Kasumi-1 (cell line): ENCODE measurements at regions not wholly inside any gene's neighbourhood (a gene's known extent, or its start where the extent isn't known, plus 50 kb on each side); places are given as distances from the start of the nearest gene placed in this dataset.

Experiments used
- DNase-seq, 2 experiments: peaks; one replicate each; lab custom pipeline; 2025; lab: John Stamatoyannopoulos, UW

DNA sequence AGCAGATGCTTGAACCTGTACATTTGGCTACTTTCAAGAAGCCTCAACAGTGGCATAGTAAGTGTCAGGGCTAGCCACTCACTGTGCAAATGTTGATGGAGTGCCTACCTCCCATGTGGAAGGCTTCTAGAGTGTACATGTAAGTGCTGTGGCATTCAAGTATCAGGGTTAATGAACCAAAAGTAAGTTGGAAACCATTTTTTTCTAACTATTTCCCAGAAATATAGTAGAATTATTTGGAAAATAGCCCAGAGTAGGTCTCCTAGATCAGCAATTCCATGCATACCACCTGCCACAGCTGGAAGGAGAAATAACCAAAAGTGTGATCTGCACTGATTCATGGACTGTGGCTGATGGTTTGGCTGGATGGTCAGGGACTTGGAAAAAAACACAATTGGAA is 53.3 kb downstream of the FOXD1 start:
- DNase-seq = no peak

DNA sequence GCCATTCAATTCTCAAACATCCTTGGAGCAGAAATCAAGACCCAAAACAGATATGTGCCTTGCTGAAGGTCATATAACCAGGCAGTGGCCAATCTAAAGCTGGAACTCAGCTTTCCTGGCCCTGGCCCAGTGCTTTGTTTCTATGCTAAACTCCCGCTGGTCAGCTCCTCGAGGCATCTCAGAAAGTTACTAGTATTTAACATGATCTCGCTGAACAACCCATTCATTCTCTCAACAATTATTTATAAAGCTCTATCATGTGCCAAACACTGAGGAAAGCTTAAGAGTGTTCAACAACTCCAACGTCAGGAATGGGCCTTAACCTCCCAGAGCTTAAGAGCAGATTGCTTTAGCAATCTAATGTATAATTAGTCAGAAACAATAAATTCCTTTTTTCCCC is 54.0 kb downstream of the FOXD1 start:
- DNase-seq = no peak

- DNase-seq = no peak
Measured at GRCh38 chr5:73393611-73394489, 54.7 kb downstream of the FOXD1 start.

GRCh38 chr5:73392775-73393174 is 55.8 kb downstream of the FOXD1 start:
- DNase-seq = no peak

DNA sequence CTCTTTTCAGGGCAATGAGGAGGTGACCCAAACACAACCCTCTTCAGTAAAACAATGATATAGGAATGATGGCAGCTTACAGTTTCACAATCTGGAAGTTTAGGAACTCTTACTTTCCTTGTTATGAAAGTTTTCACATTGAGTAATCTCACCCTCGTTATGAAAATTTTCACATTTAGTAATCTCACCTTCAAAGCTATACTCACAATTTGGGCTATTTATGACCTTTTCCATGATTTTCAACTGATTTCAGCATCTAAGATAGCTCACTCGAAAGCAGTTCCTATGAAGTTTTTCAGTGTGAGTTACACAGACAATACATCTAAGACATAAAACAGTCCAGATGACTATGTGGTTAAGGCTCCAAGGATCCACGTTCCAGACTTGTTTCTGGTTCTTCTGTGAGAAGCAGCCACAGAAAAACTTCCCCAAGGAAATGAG is 57.1 kb downstream of the FOXD1 start:
- no peak for DNase-seq

- no peak for DNase-seq
Measured at GRCh38 chr5:73390972-73391371, 57.6 kb downstream of the FOXD1 start.

DNA sequence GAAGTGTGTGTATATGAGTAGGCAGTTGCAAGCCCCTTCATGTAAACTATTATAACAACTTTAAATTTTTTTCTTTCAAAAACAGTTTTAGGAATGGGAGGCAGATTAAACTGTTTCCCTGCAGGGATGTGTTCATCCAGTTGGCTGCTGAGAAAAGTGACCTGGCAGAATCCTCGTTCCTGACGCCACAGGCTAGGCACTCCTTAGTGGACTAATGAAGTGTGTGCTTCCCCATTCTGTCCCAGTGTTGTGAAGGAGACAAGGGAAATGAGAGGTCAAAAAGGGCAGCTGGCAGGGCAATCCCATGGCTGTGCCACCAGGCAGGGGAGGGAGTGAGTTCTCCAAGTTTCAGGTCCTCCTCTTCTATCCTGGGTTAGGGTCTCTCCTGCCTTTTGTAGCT is 59.8 kb downstream of the FOXD1 start:
- DNase-seq = no peak

DNA sequence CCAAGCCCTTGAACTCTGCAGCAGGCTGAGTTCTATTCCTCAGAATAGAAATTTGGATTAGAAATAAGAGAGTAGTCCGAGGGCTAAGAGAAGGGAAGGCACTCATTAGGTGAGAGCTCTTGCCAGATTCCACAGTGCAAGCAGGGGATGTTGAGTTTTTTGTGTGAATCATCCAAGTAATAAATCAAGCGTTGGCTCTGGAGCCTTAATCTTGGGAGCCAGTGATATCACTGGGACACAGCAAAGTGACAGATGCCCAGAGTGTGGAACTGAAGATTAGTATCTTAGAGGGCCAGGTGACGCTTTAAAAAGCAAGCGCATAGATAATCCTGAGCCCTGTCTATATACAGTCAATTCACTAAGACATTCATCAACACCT is 60.3 kb downstream of the FOXD1 start:
- no peak for DNase-seq

- peak; percentile 27 to 49 for DNase-seq
Measured at GRCh38 chr5:73387601-73388305, 60.8 kb downstream of the FOXD1 start.

GRCh38 chr5:73387149-73387591 is 61.4 kb downstream of the FOXD1 start:
- no peak for DNase-seq

DNA sequence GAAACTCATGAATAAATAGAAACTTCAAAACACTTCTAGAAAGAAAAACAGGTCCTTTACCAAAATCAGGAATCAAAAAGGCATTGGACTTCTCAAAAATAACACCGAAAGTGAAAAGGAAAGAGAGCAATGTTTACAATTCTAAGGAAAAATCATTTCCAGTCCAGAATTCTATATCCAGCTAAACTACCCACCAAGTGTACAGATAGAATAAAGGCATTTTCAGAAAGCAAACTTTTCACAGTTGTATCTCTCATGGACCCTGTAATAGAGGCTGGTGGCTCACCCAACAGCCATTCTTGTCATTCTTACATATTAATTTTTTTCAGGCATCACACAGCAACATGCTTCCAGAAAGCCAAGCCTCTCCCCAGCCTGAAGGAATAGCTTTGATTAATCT is 63.7 kb downstream of the FOXD1 start:
- DNase-seq = no peak

GRCh38 chr5:73382401-73382740 is 66.2 kb downstream of the FOXD1 start:
- DNase-seq = no peak

DNA sequence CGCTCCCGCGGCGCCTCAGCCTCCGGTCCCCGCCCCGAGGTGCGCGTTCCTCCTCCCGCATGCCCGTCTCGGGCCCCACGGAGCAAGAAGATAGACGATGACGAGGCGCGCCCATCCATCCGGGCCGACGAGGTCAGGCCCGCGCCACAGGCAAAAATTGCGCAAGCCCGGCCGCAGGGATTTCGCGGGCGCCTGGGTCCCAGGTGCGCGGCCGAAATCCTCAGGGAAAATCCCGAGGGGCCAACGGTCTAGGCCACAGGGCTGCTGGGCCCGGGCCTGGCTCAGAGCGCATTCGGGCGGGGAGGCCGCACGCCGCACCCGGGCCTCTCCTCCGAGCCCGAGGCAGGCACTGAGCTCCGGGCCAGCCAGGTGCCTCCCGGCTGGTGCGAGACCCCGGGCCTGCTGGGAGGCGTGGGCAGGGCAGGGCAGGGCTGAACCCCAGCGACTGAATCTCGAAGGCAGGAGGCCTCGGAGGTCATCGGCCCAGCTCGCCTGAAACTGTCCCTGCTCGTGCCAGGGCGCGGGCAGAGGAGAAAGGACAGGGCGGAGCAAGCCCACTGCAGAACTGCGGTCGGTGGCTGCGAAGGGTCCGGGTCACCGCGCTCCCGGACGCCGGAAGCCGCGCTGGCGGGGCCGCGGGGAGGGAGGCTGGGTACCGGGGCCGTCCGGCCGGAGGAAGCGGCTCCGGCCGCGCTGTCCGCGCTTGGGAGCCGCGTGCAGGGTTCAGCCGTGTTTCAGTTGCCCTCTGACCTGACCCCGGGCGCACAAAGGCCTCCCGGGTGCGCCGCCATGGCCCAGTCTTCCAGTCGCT is 66.8 kb downstream of the FOXD1 start:
- no peak for DNase-seq

- no peak for DNase-seq
Measured at GRCh38 chr5:73380710-73381589, 67.6 kb downstream of the FOXD1 start.

DNA sequence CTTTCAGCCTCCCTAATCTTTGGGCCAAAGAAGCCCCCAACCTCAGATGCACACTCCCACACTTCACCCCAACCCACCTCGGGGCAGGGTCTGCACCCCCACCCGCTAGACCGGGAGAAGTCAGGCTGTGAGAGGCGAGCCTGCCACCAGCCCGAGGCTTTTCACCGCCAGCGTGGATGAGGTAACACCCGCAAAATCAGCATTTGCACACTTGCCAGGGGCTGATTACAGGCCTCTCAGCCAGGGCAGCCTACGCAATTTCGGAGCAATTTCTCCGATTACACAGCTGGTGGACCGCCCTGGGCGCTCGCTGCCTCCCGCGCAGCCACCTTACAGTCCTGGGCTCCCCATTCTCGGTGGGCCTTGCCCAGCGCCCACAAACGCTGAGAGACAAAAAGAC is 68.5 kb downstream of the FOXD1 start:
- no peak for DNase-seq

GRCh38 chr5:73379435-73379834 is 69.1 kb downstream of the FOXD1 start:
- DNase-seq = no peak

GRCh38 chr5:73378765-73379164 is 69.8 kb downstream of the FOXD1 start:
- DNase-seq = no peak

GRCh38 chr5:73378070-73378469 is 70.5 kb downstream of the FOXD1 start:
- no peak for DNase-seq

DNA sequence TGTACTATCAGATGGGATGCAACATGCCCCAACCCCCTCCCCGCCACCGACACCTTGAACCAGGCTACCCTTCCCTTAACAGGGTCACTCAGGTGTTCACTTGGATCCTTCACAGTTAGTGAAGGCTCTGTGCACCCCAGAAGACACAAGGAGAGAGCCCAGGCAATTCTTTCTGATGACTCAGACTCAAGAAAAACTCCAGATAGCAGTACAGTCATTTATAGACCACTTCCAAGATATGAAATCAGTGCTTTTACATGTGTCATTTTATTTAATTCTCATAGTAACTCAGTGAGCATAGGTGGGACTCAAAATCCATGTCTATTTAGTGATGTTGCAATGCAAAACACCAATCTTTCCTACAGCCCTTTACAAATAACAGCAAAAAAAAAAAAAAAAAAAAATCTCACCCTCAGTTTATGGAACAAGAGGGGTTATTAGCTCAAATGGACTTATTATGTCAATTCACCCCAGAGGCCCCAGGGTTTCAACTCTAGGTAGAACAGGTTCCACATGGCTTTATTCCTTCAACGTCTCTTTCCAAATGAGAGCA is 71.9 kb downstream of the FOXD1 start:
- no peak for DNase-seq

DNA sequence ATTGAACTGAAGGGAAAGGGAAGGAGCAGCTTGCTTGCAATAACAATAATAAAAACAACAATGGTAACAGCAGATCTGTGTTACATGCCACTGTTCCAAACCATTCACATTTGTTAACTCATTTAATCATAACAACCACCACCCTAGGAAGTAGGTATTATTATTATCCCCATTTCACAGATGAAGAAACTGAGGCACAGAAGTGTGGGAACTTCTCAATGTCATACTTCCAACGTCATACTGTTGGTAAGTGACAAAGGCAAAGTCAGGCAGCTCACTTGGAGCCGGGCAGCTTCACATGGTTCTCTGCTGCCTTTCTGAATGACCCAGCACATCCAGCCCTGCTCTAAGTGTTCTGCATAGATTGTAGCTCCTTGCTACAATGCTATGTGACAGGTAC is 72.6 kb downstream of the FOXD1 start:
- DNase-seq = no peak

DNA sequence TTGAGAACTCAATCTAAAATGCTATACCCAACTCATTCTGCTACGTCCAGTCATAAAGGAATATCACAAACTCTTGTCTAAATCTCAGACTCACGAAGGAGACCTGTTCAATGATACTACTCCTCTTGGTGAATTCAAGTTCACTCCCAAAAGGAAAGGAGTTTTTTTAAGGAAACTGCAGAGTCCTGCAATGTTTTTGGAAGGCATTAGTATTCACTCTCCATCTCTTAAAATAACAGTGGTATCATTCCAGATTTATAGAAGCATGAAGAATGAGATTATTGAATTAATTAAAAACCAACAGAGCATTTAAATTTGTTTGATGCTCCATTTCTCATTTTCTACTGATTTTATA is 73.4 kb downstream of the FOXD1 start:
- no peak for DNase-seq
